GM19438 (cell line): ENCODE measurements at regions not wholly inside any gene's neighbourhood (a gene's known extent, or its start where the extent isn't known, plus 50 kb on each side); places are given as distances from the start of the nearest gene placed in this dataset.
"Not testable (repeated sequence)": the region's sequence is repeated elsewhere in the genome, so short reads cannot be mapped to it uniquely, and the experiment has no call there.

Experiments
- ATAC-seq: cut with Tn5 transposase; IDR thresholded peaks from one replicate; pipeline ENCODE4 v1.9.1; 2021; ENCODE audit warnings: low read depth; ENCODE audit not compliant: unreplicated experiment

GRCh38 chr2:878245-878930 is 72.3 kb upstream of the SNTG2 start:
- ATAC-seq = no peak

- ATAC-seq = no peak
These were observed 72.9 kb upstream of the SNTG2 start for GRCh38 chr2:877747-878146.

GRCh38 chr2:875687-876615 is 74.7 kb upstream of the SNTG2 start:
- no peak for ATAC-seq

- ATAC-seq = no peak
These were observed 76.7 kb upstream of the SNTG2 start for GRCh38 chr2:873651-874580.

GRCh38 chr2:873027-873426 is 77.6 kb upstream of the SNTG2 start:
- no peak for ATAC-seq

- no peak for ATAC-seq
These were observed 78.5 kb upstream of the SNTG2 start for GRCh38 chr2:871926-872680.

GRCh38 chr2:871175-871727 is 79.4 kb upstream of the SNTG2 start:
- ATAC-seq = no peak

GRCh38 chr2:870426-870825 is 80.2 kb upstream of the SNTG2 start:
- ATAC-seq = no peak

GRCh38 chr2:869894-870293 is 80.8 kb upstream of the SNTG2 start:
- ATAC-seq = no peak

- ATAC-seq = no peak
These were observed 81.2 kb upstream of the SNTG2 start for GRCh38 chr2:869357-869871.

- ATAC-seq = not testable (repeated sequence)
These were observed 81.8 kb upstream of the SNTG2 start for GRCh38 chr2:868857-869256.

- ATAC-seq = no peak
These were observed 83.4 kb upstream of the SNTG2 start for GRCh38 chr2:867296-867695.

- no peak for ATAC-seq
These were observed 83.8 kb upstream of the SNTG2 start for GRCh38 chr2:866887-867286.

- ATAC-seq = no peak
These were observed 84.5 kb upstream of the SNTG2 start for GRCh38 chr2:866009-866680.

- ATAC-seq = no peak
These were observed 86.0 kb upstream of the SNTG2 start for GRCh38 chr2:864501-865106.

- no peak for ATAC-seq
These were observed 86.8 kb upstream of the SNTG2 start for GRCh38 chr2:863732-864450.

- no peak for ATAC-seq
These were observed 87.8 kb upstream of the SNTG2 start for GRCh38 chr2:862731-863466.
